CD4-positive, alpha-beta memory T cell (primary cell): ENCODE measurements at regions not wholly inside any gene's neighbourhood (a gene's known extent, or its start where the extent isn't known, plus 50 kb on each side); places are given as distances from the start of the nearest gene placed in this dataset.
"Not testable (repeated sequence)": the region's sequence is repeated elsewhere in the genome, so short reads cannot be mapped to it uniquely, and the experiment has no call there.

Source experiments
- CTCF ChIA-PET: fragments of 350-600 bp; sonication (Branson Sonifier 250); formaldehyde crosslinking; loops from one replicate; lab custom pipeline; 2021; ENCODE audit warnings: inconsistent platforms; ENCODE audit not compliant: partially characterized antibody; lab: Charles Lee
- POLR2A ChIA-PET: fragments of 350-600 bp; sonication (Branson Sonifier 250); formaldehyde crosslinking; loops from one replicate; lab custom pipeline; 2021; ENCODE audit not compliant: partially characterized antibody; lab: Charles Lee
- DNase-seq, 5 donors: peaks; one replicate each; pipeline versions ENCODE4 v3.0.0 to v3.0.0-alpha.2; 2020 to 2022; ENCODE audit warnings: mixed read lengths in 1 of 5
- H3K27ac ChIP-seq: one replicate; pipeline ENCODE4 v1.7.0; 2013; ENCODE audit warnings: low read depth, low read length
- H3K27me3 ChIP-seq: 2 replicates; pipeline ENCODE4 v1.7.0; 2013; ENCODE audit warnings: mild to moderate bottlenecking, low read length, moderate library complexity; ENCODE audit not compliant: insufficient read depth
- H3K36me3 ChIP-seq: 2 replicates; pipeline ENCODE4 v1.7.0; 2013; ENCODE audit warnings: mild to moderate bottlenecking, low read length, moderate library complexity; ENCODE audit not compliant: insufficient read depth
- H3K4me1 ChIP-seq: 2 replicates; pipeline ENCODE4 v1.7.0; 2013; ENCODE audit warnings: mild to moderate bottlenecking, low read length, moderate library complexity; ENCODE audit not compliant: insufficient read depth
- H3K4me3 ChIP-seq, 2 donors: one replicate each; pipeline ENCODE4 v1.7.0; 2013; ENCODE audit warnings: low read length in 2 of 2, mild to moderate bottlenecking in 1 of 2
- H3K9me3 ChIP-seq, 2 donors: one replicate each; pipeline ENCODE4 v1.7.0; 2013; ENCODE audit warnings: low read length in 2 of 2, control low read depth in 1 of 2; ENCODE audit not compliant: control insufficient read depth in 1 of 2
- H3K27ac Mint-ChIP-seq, 7 donors: one replicate each; pipeline ENCODE4 v1.8.0; 2020 to 2021; ENCODE audit warnings: mixed read lengths in 7 of 7, mild to moderate bottlenecking in 6 of 7, inconsistent platforms in 3 of 7, moderate library complexity in 3 of 7
- H3K27me3 Mint-ChIP-seq, 2 donors: one replicate each; pipeline ENCODE4 v1.8.0; 2020 to 2021; ENCODE audit warnings: mixed read lengths in 2 of 2
- H3K36me3 Mint-ChIP-seq, 2 donors: one replicate each; pipeline ENCODE4 v1.8.0; 2020 to 2021; ENCODE audit warnings: mixed read lengths in 2 of 2, inconsistent platforms in 1 of 2, mild to moderate bottlenecking in 1 of 2
- H3K4me1 Mint-ChIP-seq, 4 donors: one replicate each; pipeline ENCODE4 v1.8.0; 2020 to 2021; ENCODE audit warnings: mixed read lengths in 4 of 4, mild to moderate bottlenecking in 1 of 4
- H3K4me3 Mint-ChIP-seq, 8 donors: one replicate each; pipeline ENCODE4 v1.8.0; 2020 to 2021; ENCODE audit warnings: mixed read lengths in 8 of 8, mild to moderate bottlenecking in 7 of 8, moderate library complexity in 6 of 8, inconsistent platforms in 3 of 8
- H3K9me3 Mint-ChIP-seq, 8 donors: one replicate each; pipeline ENCODE4 v1.8.0; 2020 to 2021; ENCODE audit warnings: mixed read lengths in 8 of 8, mild to moderate bottlenecking in 5 of 8, inconsistent platforms in 3 of 8, moderate library complexity in 1 of 8
- intact Hi-C: fragments of 100-400 bp; cut with micrococcal nuclease; formaldehyde crosslinking; loops from one replicate; pipeline ENCODE4 v1.15.1; 2023

- no peak overlapping the region for H3K27ac ChIP-seq
- no peak overlapping the region for H3K4me3 ChIP-seq
- Mint-ChIP-seq H3K36me3 (no peaks in the 10 kb centered on the region), H3K4me1 (peaks cover 6 to 17% (median 14%) of the 10 kb centered on the region in 4 donors), H3K27ac (no peak overlapping the region), H3K27me3 (peaks cover 4% of the 10 kb centered on the region in 2 donors), H3K9me3 (no peaks in the 10 kb centered on the region), H3K4me3 (no peak overlapping the region)
- no peaks in the 10 kb centered on the region for H3K9me3 ChIP-seq
- H3K36me3 ChIP-seq: no peaks in the 10 kb centered on the region
- CTCF ChIA-PET: no interaction called here
- H3K4me1 ChIP-seq: peaks cover 4% of the 10 kb centered on the region
- DNase-seq: no peak
- POLR2A ChIA-PET: no interaction called here
- intact Hi-C loops: no loop called here
- no peaks in the 10 kb centered on the region for H3K27me3 ChIP-seq
These were observed 157.0 kb downstream of the ADSS2 start for GRCh38 chr1:244294599-244295224.

- CTCF ChIA-PET: interaction anchor here (0.6 to 0.7 kb wide), 3 partner anchors 27 to 583 kb away, joined by 3 read pairs; no protein-coding TSS in a partner anchor
- Histone ChIP-seq H3K27me3 (no peaks in the 10 kb centered on the region), H3K4me1 (peaks cover 10% of the 10 kb centered on the region), H3K9me3 (no peaks in the 10 kb centered on the region), H3K4me3 (no peak overlapping the region), H3K27ac (no peak overlapping the region), H3K36me3 (no peaks in the 10 kb centered on the region)
- no peak for DNase-seq
- POLR2A ChIA-PET: no interaction called here
- H3K4me1 Mint-ChIP-seq: peaks cover 6 to 13% (median 11%) of the 10 kb centered on the region in 4 donors
- H3K4me3 Mint-ChIP-seq: no peak overlapping the region
- peaks cover 1 to 4% of the 10 kb centered on the region in 2 donors for H3K27me3 Mint-ChIP-seq
- intact Hi-C loops: no loop called here
- no peaks in the 10 kb centered on the region for H3K9me3 Mint-ChIP-seq
- H3K27ac Mint-ChIP-seq: no peak overlapping the region
- H3K36me3 Mint-ChIP-seq: no peaks in the 10 kb centered on the region
These were observed 155.7 kb downstream of the ADSS2 start for GRCh38 chr1:244296003-244296402.

DNA sequence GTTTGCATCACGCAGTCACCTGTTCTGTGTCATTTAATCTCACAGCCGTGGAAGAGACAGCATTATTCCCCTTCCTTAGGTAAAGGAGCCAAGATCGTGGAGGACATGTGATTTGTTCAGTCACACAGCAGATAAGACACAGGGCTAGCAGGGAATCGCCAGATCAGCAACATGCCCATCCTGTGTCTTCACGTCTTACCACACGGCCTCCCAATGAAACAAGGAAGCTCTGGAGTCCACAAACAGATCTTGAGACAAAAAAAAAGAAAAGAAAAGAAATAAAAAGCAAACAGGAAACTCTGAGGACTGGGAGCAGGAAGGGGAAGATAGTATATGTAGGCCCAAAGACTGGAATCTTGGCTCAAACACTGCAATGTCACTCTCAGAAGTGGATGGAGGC is 155.3 kb downstream of the ADSS2 start:
- POLR2A ChIA-PET: no interaction called here

DNA sequence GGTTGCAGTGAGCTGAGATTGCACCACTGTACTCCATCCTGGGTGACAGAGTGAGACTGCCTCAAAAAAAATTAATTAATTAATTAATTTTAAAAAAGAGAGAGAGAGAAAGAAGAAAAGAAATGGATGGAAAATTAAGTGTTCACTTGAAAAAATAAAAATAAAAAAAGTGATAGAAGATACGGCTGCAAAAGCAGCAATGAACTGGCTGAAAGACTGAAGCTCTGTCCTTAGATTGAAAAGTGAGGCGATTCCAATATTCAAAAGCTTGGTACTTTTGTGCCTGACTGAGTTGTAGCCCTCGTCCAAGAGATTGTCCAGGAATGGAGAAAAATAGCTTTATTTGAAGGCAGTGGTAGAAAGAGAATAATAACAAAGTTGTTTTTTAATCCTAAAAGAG is 154.6 kb downstream of the ADSS2 start:
- POLR2A ChIA-PET: interaction anchor here (0.8 kb wide), 1 partner anchor 9 kb away, joined by 3 read pairs; no protein-coding TSS in a partner anchor
- Mint-ChIP-seq H3K9me3 (no peaks in the 10 kb centered on the region), H3K27ac (no peak overlapping the region), H3K27me3 (peaks cover 0 to 1% of the 10 kb centered on the region in 2 donors), H3K36me3 (no peaks in the 10 kb centered on the region), H3K4me3 (no peak overlapping the region), H3K4me1 (peaks cover 6 to 10% (median 7%) of the 10 kb centered on the region in 4 donors)
- no peaks in the 10 kb centered on the region for H3K9me3 ChIP-seq
- peaks cover 10% of the 10 kb centered on the region for H3K4me1 ChIP-seq
- H3K36me3 ChIP-seq: no peaks in the 10 kb centered on the region
- CTCF ChIA-PET: interaction anchor here (0.8 to 2.9 kb wide), 4 partner anchors 24 to 241 kb away, joined by 3 to 13 read pairs (median 4); no protein-coding TSS in a partner anchor
- intact Hi-C loops: no loop called here
- no peaks in the 10 kb centered on the region for H3K27me3 ChIP-seq
- H3K27ac ChIP-seq: no peak overlapping the region
- no peak for DNase-seq
- H3K4me3 ChIP-seq: no peak overlapping the region

More for the DNA sequence above, 155.3 kb downstream of the ADSS2 start:
- Histone ChIP-seq H3K4me3 (no peak overlapping the region), H3K36me3 (no peaks in the 10 kb centered on the region), H3K27me3 (no peaks in the 10 kb centered on the region), H3K4me1 (peaks cover 10% of the 10 kb centered on the region), H3K9me3 (no peaks in the 10 kb centered on the region), H3K27ac (no peak overlapping the region)
- intact Hi-C loops: no loop called here
- H3K27me3 Mint-ChIP-seq: peaks cover 1% of the 10 kb centered on the region in 2 donors
- CTCF ChIA-PET: no interaction called here
- H3K27ac Mint-ChIP-seq: peak overlapping the region in 1 of 7 donors; percentile 43
- H3K36me3 Mint-ChIP-seq: no peaks in the 10 kb centered on the region
- no peak for DNase-seq
- no peak overlapping the region for H3K4me3 Mint-ChIP-seq
- H3K4me1 Mint-ChIP-seq: peaks cover 6 to 10% (median 9%) of the 10 kb centered on the region in 4 donors
- H3K9me3 Mint-ChIP-seq: no peaks in the 10 kb centered on the region

- no peaks in the 10 kb centered on the region for H3K36me3 ChIP-seq
- H3K27ac ChIP-seq: no peak overlapping the region
- H3K4me3 ChIP-seq: no peak overlapping the region
- H3K4me1 ChIP-seq: peaks cover 10% of the 10 kb centered on the region
- H3K4me1 Mint-ChIP-seq: peaks cover 6 to 10% (median 7%) of the 10 kb centered on the region in 4 donors
- H3K4me3 Mint-ChIP-seq: peak overlapping the region in 2 of 8 donors; percentile 6 to 42
- no peaks in the 10 kb centered on the region for H3K36me3 Mint-ChIP-seq
- no peak for DNase-seq
- ChIA-PET CTCF (interaction anchor here (0.8 to 2.9 kb wide), 5 partner anchors 12 to 241 kb away, joined by 3 to 16 read pairs (median 4); no protein-coding TSS in a partner anchor), POLR2A (interaction anchor here (0.8 kb wide), 1 partner anchor 9 kb away, joined by 3 read pairs; no protein-coding TSS in a partner anchor)
- no peaks in the 10 kb centered on the region for H3K27me3 ChIP-seq
- no peaks in the 10 kb centered on the region for H3K27me3 Mint-ChIP-seq
- H3K9me3 ChIP-seq: no peaks in the 10 kb centered on the region
- intact Hi-C loops: no loop called here
- no peaks in the 10 kb centered on the region for H3K9me3 Mint-ChIP-seq
- peak overlapping the region in 1 of 7 donors; percentile 57 for H3K27ac Mint-ChIP-seq
These were observed 154.1 kb downstream of the ADSS2 start for GRCh38 chr1:244297616-244298015.

DNA sequence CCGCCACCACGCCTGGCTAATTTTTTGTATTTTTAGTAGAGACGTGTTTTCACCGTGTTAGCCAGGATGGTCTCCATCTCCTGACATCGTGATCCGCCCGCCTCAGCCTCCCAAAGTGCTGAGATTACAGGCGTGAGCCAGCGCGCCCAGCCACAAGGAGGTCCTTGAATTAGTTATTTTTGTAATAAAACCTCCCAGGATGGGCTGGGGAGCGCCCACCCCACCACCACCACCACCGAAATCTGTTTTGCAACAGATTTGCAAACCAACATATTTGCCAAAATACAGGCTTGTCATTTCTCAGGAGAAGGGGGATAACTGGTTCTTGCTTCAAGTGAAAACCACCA is 151.7 kb downstream of the ADSS2 start:
- H3K4me3 ChIP-seq, H3K36me3 ChIP-seq, H3K27me3 ChIP-seq, H3K4me1 Mint-ChIP-seq, DNase-seq, H3K4me1 ChIP-seq, intact Hi-C loops, H3K9me3 Mint-ChIP-seq, H3K9me3 ChIP-seq, H3K27me3 Mint-ChIP-seq, H3K36me3 Mint-ChIP-seq: not testable (repeated sequence)
- H3K27ac Mint-ChIP-seq: peak overlapping the region; percentile 74 to 98 (median 95)
- ChIA-PET POLR2A (interaction anchor here (0.6 to 1.6 kb wide), 6 partner anchors 20 to 252 kb away, joined by 3 to 11 read pairs (median 4); no protein-coding TSS in a partner anchor), CTCF (interaction anchor here (0.7 to 2.9 kb wide), 28 partner anchors 10 to 1044 kb away, joined by 3 to 31 read pairs (median 4); partner anchors contain the start of genes CEP170 and SDCCAG8)
- peak overlapping the region; percentile 82 to 94 (median 88) for H3K4me3 Mint-ChIP-seq
- H3K27ac ChIP-seq: peak overlapping the region; percentile 61

DNA sequence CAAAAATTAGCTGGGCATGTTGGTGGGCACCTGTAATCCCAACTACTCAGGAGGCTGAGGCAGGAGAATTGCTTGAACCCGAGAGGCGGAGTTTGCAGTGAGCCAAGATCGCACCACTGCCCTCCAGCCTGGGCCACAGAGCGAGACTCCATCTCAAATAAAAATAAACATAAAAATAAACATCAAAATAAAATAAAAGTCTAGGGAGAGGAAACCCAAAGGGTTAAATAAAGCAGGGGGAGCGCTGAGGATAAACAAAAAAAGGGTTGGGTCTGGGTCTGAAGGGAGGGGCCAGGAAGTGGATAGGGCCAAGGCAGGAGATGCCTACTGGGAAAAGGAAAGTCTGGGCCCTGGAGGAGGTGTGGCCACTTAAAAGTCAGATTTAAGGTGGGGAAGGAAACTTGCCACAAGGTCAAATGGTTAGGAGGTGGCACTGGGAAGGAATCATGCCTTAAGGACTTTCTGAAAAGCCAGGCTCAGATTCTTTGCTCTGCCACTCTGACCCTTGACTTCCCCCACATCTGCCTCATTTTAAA is 150.0 kb downstream of the ADSS2 start:
- H3K4me1 ChIP-seq: peaks cover 10% of the 10 kb centered on the region
- Mint-ChIP-seq H3K4me3 (peak overlapping the region in 4 of 8 donors; percentile 15 to 70 (median 38)), H3K4me1 (peaks cover 6 to 12% (median 9%) of the 10 kb centered on the region in 4 donors), H3K27me3 (no peaks in the 10 kb centered on the region), H3K36me3 (no peaks in the 10 kb centered on the region), H3K9me3 (no peaks in the 10 kb centered on the region), H3K27ac (peak overlapping the region in 4 of 7 donors; percentile 9 to 73 (median 48))
- no peak overlapping the region for H3K27ac ChIP-seq
- ChIA-PET CTCF (no interaction called here), POLR2A (no interaction called here)
- no peaks in the 10 kb centered on the region for H3K27me3 ChIP-seq
- H3K4me3 ChIP-seq: no peak overlapping the region
- H3K9me3 ChIP-seq: no peaks in the 10 kb centered on the region
- intact Hi-C loops: no loop called here
- DNase-seq: no peak
- no peaks in the 10 kb centered on the region for H3K36me3 ChIP-seq
